ENCODE measurements at regions not wholly inside any gene's neighbourhood (a gene's known extent, or its start where the extent isn't known, plus 50 kb on each side); places are given as distances from the start of the nearest gene placed in this dataset.
"Not testable (repeated sequence)": the region's sequence is repeated elsewhere in the genome, so short reads cannot be mapped to it uniquely, and the experiment has no call there.

GRCh38 chr13:53101883-53102282, 73.3 kb downstream of the OLFM4 start:
- no peak for DNase-seq (ENCODE audit: low read depth in 2 of 2)

DNA sequence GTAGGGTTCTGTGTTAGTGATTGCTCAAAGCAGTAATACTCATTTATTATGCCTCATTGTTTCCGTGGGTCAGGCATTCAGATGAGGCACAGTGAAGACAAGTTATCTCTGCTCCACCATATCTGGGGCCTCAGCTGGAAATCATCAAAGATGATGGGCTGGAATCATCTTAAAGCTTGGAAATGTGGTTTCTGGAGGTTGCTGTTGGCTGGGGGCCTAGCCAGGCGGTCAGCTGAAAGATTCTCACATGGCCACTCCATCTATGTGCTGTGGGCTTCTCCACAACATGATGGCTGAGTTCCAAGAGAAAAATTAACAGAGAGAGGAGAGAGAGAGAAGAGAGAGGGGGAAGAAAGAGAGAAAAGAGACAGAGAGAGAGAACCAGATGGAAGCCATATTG, 75.5 kb downstream of the OLFM4 start:
- no peak for DNase-seq (ENCODE audit: low read depth in 2 of 2)

DNA sequence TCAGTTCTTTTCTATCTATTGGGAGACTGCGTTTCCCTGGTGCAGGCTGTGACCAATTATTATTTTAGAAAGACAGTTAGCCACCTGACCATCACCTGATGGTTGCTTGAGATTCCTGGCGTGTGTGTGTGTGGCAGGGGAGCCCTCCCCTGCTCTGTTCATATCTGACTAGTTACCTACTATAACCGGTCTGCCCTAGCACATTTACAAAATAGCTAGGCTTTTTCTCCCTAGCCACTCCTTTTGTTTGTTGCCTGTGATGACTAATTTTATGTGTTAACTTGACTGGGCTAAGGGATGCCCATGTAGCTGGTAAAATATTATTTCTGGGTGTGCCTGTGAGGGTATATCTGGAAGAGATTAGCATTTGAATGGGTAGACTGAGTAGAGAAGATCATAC, 76.9 kb downstream of the OLFM4 start:
- DNase-seq (ENCODE audit: low read depth in 2 of 2), result no peak

- DNase-seq (ENCODE audit: low read depth in 2 of 2), result no peak
Measured at GRCh38 chr13:53105890-53106289, 77.3 kb downstream of the OLFM4 start.

- DNase-seq (ENCODE audit: low read depth in 2 of 2), result no peak
Measured at GRCh38 chr13:53110181-53110580, 81.6 kb downstream of the OLFM4 start.

GRCh38 chr13:53110614-53111013, 82.0 kb downstream of the OLFM4 start:
- no peak for DNase-seq (ENCODE audit: low read depth in 2 of 2)

DNA sequence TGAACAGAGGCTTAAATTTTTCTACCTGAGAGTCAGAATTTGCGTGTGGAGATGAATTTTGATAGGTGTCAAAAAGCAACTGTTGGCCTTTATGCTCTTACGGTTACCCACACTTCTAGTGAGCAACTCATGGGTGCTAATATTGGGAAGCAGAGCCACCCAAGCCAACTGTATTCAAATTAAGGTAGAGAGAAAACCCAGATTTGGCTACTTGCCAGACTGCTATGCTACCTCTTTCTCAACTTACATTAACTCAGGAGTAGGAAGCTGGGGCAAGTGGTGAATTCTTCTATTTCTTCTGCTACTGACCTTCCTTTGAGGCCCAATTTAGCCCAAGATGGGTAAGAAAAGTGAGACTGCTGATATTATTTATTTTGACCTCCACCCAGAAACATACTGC, 83.9 kb downstream of the OLFM4 start:
- no peak for DNase-seq (ENCODE audit: low read depth in 2 of 2)

GRCh38 chr13:53117048-53117447, 88.4 kb downstream of the OLFM4 start:
- not testable (repeated sequence) for DNase-seq (ENCODE audit: low read depth in 2 of 2)

DNA sequence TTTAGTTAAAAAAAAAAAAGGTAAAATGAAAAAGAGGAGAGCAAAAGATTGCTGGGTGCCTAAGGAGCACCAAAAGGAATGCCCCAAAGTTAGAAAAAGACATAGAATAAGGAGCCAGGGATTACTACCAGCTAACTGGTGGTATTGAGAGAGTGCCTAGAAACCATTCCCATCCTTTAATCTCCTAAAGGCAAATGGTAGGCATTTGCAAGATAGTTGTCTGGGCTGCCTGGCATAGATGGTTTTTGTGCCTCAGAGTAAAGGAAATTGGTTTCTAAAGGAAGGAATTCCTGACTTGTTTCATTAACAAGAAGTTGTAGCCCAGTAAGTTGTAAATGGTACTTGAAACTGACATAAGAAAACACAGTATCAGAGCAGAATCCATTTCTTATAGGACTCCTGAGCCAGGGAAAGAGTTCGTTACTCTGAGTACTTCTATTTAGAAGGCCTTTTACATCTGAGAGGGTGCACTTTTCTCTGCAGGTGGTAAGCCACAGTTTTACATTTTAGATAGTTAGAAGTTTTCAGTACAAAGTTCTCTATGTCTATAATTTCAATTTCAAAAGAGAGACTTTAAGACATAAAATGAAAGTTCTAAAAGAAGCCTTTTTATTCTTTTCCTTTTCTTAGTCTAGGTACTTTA, 92.6 kb downstream of the OLFM4 start:
- no peak for DNase-seq (ENCODE audit: low read depth in 2 of 2)

DNA sequence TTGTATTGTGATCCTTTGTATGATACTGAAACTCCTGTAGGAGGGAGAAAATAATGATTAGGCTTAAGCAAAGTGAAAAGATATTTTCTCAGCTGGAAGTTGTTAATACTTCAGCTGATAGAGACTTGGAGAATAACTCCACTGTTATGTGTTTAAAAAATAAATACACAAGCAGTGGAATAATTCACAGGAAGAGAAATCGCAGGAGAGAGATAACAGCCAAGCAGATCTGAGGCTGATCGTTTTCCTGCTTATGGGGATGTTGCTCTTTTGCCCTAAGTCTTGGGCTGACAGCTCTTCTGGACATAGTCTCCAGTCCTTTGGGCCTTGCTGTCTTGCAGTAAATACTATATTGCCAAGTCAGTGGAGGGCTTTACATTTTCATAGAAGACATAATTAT, 93.3 kb downstream of the OLFM4 start:
- no peak for DNase-seq (ENCODE audit: low read depth in 2 of 2)

GRCh38 chr13:53123536-53123935, 94.9 kb downstream of the OLFM4 start:
- DNase-seq (ENCODE audit: low read depth in 2 of 2), result no peak

DNA sequence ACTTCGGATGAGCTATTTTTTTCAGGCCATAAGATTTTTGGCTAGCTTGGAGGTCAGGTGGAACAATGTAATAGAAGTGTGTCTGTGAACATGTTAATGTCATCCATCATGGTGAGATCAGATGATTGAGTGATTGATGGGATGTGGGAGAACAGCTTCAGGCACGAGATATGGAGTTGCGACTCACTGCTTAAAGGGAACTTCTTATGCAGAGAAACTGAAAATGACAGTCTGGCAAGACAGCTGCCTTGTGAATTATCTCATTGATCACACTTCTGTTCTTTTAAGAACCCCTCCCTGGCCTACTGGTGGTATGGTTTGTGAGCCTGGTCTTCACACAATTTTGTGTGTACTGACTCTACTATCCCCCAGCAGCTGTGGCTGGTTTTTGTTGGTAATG, 96.0 kb downstream of the OLFM4 start:
- no peak for DNase-seq (ENCODE audit: low read depth in 2 of 2)

DNA sequence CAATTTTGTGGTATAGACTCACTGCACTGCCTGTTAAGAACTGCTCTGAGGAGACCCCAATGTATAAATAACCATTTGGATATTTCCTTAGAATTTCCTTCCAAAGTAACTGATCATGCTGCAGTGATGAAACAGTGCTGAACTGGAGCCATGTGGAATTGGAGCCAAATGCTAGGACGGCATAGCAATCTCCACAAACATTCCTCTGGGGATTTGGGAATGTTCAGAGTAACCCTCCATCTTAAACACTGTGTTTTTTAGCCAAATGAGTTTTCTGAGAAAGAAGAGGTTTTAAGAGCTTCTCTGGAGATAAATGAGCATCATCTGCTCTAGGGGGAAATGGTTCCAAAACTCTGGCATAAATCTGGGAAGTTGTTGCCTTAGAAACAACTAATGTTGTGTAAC, 98.2 kb downstream of the OLFM4 start:
- DNase-seq (ENCODE audit: low read depth in 2 of 2), result no peak

DNA sequence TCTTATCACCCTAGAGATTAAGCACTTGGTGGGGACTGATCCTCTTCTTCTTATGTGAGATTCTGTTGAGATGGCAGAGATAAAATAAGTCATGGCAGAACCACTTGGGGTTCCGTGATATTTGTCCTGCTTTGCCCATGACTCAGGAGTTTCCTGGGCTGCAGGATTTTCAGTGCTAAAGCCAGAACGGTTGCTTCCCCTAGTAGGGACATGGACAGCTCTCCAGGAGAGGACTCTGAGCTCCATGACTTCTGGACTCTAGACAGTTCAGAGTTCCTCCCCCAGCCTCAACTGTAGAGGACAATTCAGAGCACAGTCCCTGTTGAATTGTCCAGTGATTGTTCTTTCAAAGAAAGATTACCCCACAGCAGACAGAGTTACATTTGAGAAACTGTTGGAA, 98.8 kb downstream of the OLFM4 start:
- no peak for DNase-seq (ENCODE audit: low read depth in 2 of 2)

DNA sequence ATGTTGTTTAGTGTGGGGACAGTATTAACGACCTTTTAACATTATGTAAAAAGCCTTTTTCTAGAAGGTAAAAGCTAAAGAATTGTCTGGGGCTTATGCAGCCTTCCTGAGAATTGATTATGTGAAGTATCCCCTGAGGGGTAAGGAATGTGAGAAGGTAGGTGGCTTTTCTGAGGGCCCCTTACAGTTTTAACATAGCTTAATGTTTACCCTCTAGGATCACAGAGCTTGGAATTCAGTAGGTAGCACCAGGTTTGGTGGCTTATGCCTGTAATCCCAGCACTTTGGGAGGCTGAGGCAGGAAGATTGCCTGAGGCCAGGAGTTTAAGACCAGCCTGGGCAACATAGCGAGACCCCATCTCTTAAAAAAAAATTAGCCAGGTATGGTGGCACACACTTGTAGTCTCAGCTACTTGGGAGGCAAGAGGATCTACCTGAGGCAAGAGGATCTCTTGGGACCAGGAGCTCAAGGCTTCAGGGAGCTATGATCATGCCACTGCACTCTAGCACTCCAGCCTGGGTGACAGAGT, 101.3 kb downstream of the OLFM4 start:
- DNase-seq (ENCODE audit: low read depth in 2 of 2), result no peak

DNA sequence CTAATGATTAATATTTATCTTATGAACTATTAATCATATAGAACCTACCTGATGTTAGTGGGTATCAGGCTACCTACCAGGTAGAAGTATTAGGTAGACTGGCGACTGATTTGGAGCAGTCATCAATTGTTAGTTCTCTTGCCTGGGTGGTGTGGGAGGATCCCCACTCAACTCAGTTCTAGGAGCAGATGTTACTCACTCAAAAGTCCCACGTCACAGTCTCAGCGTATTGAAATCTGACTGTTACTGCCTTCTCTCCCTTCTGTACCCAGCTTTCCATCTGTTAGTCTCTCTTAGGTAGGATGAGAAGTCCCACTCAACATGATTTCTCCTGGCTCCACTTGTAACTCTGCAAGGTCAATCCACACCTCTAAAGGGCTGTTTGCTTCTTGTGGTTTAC, 102.7 kb downstream of the OLFM4 start:
- DNase-seq (ENCODE audit: low read depth in 2 of 2), result no peak

DNA sequence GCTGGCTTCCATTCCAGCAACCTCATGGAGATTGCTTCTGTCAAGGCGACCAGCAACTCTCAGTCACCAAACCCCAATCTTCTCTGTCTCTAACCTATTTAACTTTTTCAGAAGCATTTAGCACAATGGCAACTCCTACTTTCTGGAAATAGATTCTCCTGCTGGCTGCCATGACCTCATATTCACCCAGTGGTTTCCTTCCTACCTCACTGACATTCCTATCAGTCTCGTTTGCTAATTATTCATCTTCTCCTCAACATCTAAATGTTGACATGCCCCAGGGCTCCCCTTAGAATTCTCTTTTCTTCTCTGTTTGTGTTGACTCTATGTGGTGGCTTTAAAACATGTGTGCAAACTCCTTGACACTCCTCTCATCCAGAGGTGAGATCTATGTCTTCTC, 106.7 kb downstream of the OLFM4 start:
- no peak for DNase-seq (ENCODE audit: low read depth in 2 of 2)

- DNase-seq (ENCODE audit: low read depth in 2 of 2), result no peak
Measured at GRCh38 chr13:53136554-53137215, 108.1 kb downstream of the OLFM4 start.

- no peak for DNase-seq (ENCODE audit: low read depth in 2 of 2)
Measured at GRCh38 chr13:53137779-53138178, 109.2 kb downstream of the OLFM4 start.

DNA sequence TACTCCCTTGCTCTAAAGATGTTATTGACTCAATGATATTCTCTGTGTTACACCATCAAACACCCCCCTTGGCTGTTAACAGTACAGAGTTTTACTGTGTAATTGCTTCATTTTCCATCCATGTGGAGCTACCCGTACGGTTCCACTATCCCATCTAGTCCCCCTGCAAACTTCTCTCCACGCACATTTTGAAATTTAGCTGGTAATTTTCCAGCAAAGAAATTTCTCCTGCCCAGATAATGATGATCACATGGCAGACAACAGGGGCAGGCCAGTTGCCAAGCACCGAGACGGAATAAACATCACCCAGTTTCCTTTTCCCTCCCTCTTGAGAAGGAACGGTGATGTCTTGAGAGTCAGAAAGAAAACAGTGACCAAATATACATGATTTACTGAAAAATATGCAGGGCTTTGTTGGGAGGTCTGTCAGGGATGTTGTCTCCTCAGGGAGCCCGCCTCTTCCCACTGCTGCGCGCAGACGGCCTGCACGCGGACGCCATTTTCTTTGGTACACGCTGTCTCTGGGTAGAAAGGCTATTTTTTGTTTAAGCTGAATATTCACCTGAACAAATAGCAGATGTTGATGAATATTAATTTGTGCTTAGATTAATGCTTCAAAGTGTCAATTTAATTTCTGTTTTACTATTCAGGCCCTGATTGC, 109.9 kb downstream of the OLFM4 start:
- no peak for DNase-seq (ENCODE audit: low read depth in 2 of 2)

- DNase-seq (ENCODE audit: low read depth in 2 of 2), result no peak
Measured at GRCh38 chr13:53141336-53141735, 112.7 kb downstream of the OLFM4 start.

DNA sequence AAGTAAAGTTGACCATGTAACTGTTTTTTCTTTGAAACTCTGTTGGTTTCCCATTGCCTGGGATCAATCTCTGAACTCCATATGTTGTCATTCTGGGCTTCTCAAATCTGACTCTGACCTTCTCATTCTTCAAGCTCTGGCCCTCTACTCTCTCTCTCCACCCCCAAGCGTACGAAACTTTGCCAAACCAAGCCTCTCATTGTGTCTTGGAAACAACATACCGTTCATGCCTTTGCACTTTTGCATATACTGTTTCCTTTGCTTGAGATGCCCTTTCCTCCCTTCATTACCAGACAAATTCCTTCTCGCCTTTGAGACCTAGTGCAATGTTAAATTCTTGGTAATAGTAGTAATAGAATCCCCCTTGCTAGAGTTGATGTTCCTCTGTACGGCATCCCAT, 113.7 kb downstream of the OLFM4 start:
- no peak for DNase-seq (ENCODE audit: low read depth in 2 of 2)

DNA sequence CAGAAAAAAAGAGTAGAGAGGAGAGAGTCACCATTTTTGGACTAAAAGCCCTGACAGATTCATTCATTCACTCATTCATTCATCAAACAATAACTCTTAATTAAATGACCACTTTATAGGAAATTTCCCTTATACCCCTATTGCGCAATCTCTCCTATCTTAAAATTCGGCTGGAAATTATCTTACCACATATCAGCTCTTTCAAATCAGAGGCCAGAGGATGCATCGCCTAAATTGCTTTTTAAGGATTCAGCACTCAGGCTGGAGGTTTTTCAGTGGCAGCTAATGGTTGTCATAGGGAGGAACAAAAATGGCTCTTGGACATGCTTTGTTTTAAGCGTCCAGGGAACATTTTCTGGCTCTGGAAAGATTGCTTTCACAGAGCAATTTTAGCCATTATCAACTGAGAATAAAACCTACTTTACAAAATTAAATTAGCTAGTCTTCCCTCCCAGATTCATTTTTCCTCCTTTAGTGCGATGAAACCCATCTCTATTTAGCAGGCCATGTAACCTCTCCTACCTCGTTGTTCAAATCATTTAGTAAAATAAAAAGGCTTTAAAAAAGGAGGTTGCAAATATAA, 115.2 kb downstream of the OLFM4 start:
- DNase-seq (ENCODE audit: low read depth in 2 of 2), result no peak

Measured in stimulated activated CD8-positive, alpha-beta memory T cell treated with anti-CD3 and anti-CD28 coated beads, Interleukin-2, amount 100 ng/mL, for 1 hour (primary cell).